Amniotic epithelial cell (primary cell): ENCODE measurements at regions not wholly inside any gene's neighbourhood (a gene's known extent, or its start where the extent isn't known, plus 50 kb on each side); places are given as distances from the start of the nearest gene placed in this dataset.
"Not testable (repeated sequence)": the region's sequence is repeated elsewhere in the genome, so short reads cannot be mapped to it uniquely, and the experiment has no call there.

Experiments
- DNase-seq: peaks from one replicate; pipeline ENCODE4 v3.0.0-alpha.2; 2010; ENCODE audit warnings: low read depth

- no peak for DNase-seq
These were observed 1260.9 kb upstream of the NRXN1 start for GRCh38 chr2:52292801-52293200.

GRCh38 chr2:52289741-52290140 lies 1257.8 kb upstream of the NRXN1 start:
- peak; percentile 29 for DNase-seq

- peak; percentile 31 for DNase-seq
These were observed 1256.7 kb upstream of the NRXN1 start for GRCh38 chr2:52288596-52288995.

GRCh38 chr2:52269696-52270485 lies 1238.0 kb upstream of the NRXN1 start:
- DNase-seq = peak; percentile 89

GRCh38 chr2:52264911-52265310 lies 1233.0 kb upstream of the NRXN1 start:
- DNase-seq = no peak

- no peak for DNase-seq
These were observed 1232.6 kb upstream of the NRXN1 start for GRCh38 chr2:52264488-52264887.

- DNase-seq = peak; percentile 34
These were observed 1229.0 kb upstream of the NRXN1 start for GRCh38 chr2:52260904-52261303.

GRCh38 chr2:52258967-52259366 lies 1227.0 kb upstream of the NRXN1 start:
- DNase-seq = not testable (repeated sequence)

GRCh38 chr2:52258038-52258437 lies 1226.1 kb upstream of the NRXN1 start:
- DNase-seq = no peak

- DNase-seq = peak; percentile 5
These were observed 1221.6 kb upstream of the NRXN1 start for GRCh38 chr2:52253416-52253980.

- no peak for DNase-seq
These were observed 1206.8 kb upstream of the NRXN1 start for GRCh38 chr2:52238782-52239181.

GRCh38 chr2:52222128-52222527 lies 1190.2 kb upstream of the NRXN1 start:
- peak; percentile 18 for DNase-seq

GRCh38 chr2:52220393-52220792 lies 1188.5 kb upstream of the NRXN1 start:
- no peak for DNase-seq

GRCh38 chr2:52210611-52211010 lies 1178.7 kb upstream of the NRXN1 start:
- DNase-seq = no peak

GRCh38 chr2:52210161-52210560 lies 1178.2 kb upstream of the NRXN1 start:
- DNase-seq = peak; percentile 1

GRCh38 chr2:52194342-52194741 lies 1162.4 kb upstream of the NRXN1 start:
- DNase-seq = no peak

- DNase-seq = no peak
These were observed 1161.9 kb upstream of the NRXN1 start for GRCh38 chr2:52193804-52194203.

- no peak for DNase-seq
These were observed 1160.7 kb upstream of the NRXN1 start for GRCh38 chr2:52192656-52193055.

GRCh38 chr2:52181080-52181479 lies 1149.1 kb upstream of the NRXN1 start:
- no peak for DNase-seq

GRCh38 chr2:52178845-52179244 lies 1146.9 kb upstream of the NRXN1 start:
- DNase-seq = no peak

GRCh38 chr2:52145005-52145404 lies 1113.1 kb upstream of the NRXN1 start:
- peak; percentile 3 for DNase-seq

- DNase-seq = no peak
These were observed 1112.7 kb upstream of the NRXN1 start for GRCh38 chr2:52144590-52144989.

- no peak for DNase-seq
These were observed 1109.1 kb upstream of the NRXN1 start for GRCh38 chr2:52141076-52141475.

- DNase-seq = no peak
These were observed 1107.3 kb upstream of the NRXN1 start for GRCh38 chr2:52139241-52139640.
